ENCODE measurements at regions not wholly inside any gene's neighbourhood (a gene's known extent, or its start where the extent isn't known, plus 50 kb on each side); places are given as distances from the start of the nearest gene placed in this dataset.

GRCh38 chr5:113652161-113652560, 138.7 kb downstream of the YTHDC2 start:
- in situ Hi-C loops (cut with HindIII; ENCODE audit: low pct_unique_long_range_greater_than_20kb, low sequenced_read_pairs) = no loop called here
- no peak for TF ChIP-seq JUND (IDR thresholded peaks at IDR 0.05; ENCODE audit: low read depth)
- DNase-seq (ENCODE audit: low read depth in 1 of 2, low spot score in 1 of 2) = no peak

DNA sequence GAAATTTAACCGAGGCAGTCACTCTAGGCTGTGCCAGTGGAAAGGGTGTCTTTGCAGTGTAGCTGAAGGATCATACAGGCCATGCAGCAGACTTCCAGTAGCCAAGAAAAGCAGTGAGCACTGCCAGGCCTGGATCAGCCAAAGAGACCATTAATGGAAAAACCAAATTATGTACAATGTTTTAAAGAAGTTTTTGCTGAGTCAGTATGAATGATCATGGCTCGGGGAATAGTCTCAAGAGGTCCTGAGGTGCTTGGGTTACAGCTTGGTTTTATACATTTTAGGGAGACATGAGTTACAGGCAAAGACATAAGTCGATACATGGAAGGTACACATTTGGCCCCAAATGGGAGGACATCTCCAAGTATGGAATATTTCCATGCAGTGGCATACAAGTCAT, 141.3 kb downstream of the YTHDC2 start:
- DNase-seq (ENCODE audit: low read depth in 1 of 2, low spot score in 1 of 2) = no peak
- in situ Hi-C loops (cut with HindIII; ENCODE audit: low pct_unique_long_range_greater_than_20kb, low sequenced_read_pairs) = no loop called here
- TF ChIP-seq JUND (IDR thresholded peaks at IDR 0.05; ENCODE audit: low read depth) = no peak

GRCh38 chr5:113660206-113660605, 146.7 kb downstream of the YTHDC2 start:
- in situ Hi-C loops (cut with HindIII; ENCODE audit: low pct_unique_long_range_greater_than_20kb, low sequenced_read_pairs) = no loop called here
- no peak for DNase-seq (ENCODE audit: low read depth in 1 of 2, low spot score in 1 of 2)
- TF ChIP-seq JUND (IDR thresholded peaks at IDR 0.05; ENCODE audit: low read depth) = no peak

GRCh38 chr5:113660706-113661250, 147.3 kb downstream of the YTHDC2 start:
- DNase-seq (ENCODE audit: low read depth in 1 of 2, low spot score in 1 of 2) = no peak
- in situ Hi-C loops (cut with HindIII; ENCODE audit: low pct_unique_long_range_greater_than_20kb, low sequenced_read_pairs) = no loop called here

DNA sequence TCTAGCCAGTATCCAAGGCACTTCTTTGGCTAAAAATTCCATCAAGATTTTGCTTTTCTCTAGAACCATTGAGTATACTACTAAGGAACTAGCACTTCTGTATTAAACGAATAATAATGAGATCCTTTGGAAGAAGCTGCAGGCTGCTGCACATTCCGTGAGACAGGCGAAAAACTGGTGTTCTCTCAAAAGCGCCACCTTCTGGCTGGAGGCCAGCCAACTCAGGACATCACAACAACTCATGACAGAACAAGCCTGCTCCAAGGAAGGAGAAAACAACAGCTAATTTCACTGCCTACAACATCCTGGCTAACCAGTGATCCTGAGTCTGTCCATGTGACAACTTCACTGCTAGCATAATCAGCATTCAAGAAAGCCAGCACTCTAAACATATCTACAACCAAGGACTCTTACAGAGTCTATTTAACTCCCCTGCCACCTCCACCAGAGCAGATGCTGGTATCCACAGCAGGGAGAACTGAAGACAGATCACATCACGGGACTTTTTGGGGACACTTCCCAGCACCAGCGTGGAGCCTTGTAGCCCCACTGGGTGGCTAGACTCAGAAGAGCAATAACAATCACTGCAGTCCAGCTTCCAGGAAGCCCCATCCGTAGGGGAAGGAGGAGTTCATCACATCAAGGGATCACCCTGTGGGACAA, 150.5 kb downstream of the YTHDC2 start:
- peak; percentile 15 to 79 for DNase-seq (ENCODE audit: low read depth in 1 of 2, low spot score in 1 of 2)
- TF ChIP-seq JUND (IDR thresholded peaks at IDR 0.05; ENCODE audit: low read depth) = no peak
- in situ Hi-C loops (cut with HindIII; ENCODE audit: low pct_unique_long_range_greater_than_20kb, low sequenced_read_pairs) = no loop called here

More at GRCh38 chr5:113660706-113661250, 147.3 kb downstream of the YTHDC2 start:
- no peak for TF ChIP-seq JUND (IDR thresholded peaks at IDR 0.05; ENCODE audit: low read depth)

GRCh38 chr5:113673041-113673440, 159.5 kb downstream of the YTHDC2 start:
- DNase-seq (ENCODE audit: low read depth in 1 of 2, low spot score in 1 of 2) = no peak
- in situ Hi-C loops (cut with HindIII; ENCODE audit: low pct_unique_long_range_greater_than_20kb, low sequenced_read_pairs) = no loop called here
- TF ChIP-seq JUND (IDR thresholded peaks at IDR 0.05; ENCODE audit: low read depth) = no peak

- in situ Hi-C loops (cut with HindIII; ENCODE audit: low pct_unique_long_range_greater_than_20kb, low sequenced_read_pairs) = no loop called here
- no peak for DNase-seq (ENCODE audit: low read depth in 1 of 2, low spot score in 1 of 2)
- no peak for TF ChIP-seq JUND (IDR thresholded peaks at IDR 0.05; ENCODE audit: low read depth)
These were observed 161.7 kb downstream of the YTHDC2 start for GRCh38 chr5:113675166-113675565.

DNA sequence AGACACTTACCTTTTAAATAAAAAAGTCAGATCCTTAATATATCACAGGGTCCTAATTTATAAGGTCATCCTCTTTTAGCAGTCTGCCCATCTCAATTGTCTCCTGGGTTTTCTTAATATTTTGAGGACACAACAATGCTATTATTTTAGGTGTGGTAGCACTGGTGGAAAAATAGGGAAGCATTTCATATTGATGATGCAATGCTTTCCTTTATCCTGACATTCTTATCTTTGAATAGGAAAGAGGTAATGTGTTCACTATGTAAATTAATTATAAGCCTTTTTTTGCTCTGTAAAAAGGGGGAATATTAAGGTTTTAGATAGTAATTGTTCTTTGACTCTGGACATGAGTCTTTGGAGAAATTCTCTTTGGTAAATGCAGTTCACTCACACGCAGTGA, 164.7 kb downstream of the YTHDC2 start:
- in situ Hi-C loops (cut with HindIII; ENCODE audit: low pct_unique_long_range_greater_than_20kb, low sequenced_read_pairs) = no loop called here
- no peak for TF ChIP-seq JUND (IDR thresholded peaks at IDR 0.05; ENCODE audit: low read depth)
- no peak for DNase-seq (ENCODE audit: low read depth in 1 of 2, low spot score in 1 of 2)

GRCh38 chr5:113678924-113679575, 165.6 kb downstream of the YTHDC2 start:
- peak; percentile 30 to 65 for DNase-seq (ENCODE audit: low read depth in 1 of 2, low spot score in 1 of 2)
- in situ Hi-C loops (cut with HindIII; ENCODE audit: low pct_unique_long_range_greater_than_20kb, low sequenced_read_pairs) = no loop called here
- TF ChIP-seq JUND (IDR thresholded peaks at IDR 0.05; ENCODE audit: low read depth) = no peak

DNA sequence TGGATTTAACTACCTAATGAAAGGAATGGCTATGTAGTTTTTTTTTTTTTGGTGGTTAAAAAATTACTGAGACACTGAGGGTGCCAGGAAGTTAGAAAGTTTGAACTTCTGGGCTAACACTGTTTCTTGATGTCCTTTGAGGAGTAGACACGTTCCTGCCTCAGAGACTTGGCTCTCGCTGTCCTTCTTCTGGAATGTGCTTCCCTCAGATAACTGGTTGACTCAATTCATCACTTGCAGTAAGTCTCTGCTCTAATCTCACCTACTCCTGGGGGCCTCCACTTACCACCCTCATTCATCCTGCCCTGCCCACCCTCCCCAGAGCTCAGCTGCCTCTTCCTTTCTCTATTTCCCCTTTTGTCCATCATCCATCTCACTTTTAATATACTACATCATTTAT, 167.0 kb downstream of the YTHDC2 start:
- DNase-seq (ENCODE audit: low read depth in 1 of 2, low spot score in 1 of 2) = no peak
- TF ChIP-seq JUND (IDR thresholded peaks at IDR 0.05; ENCODE audit: low read depth) = no peak
- in situ Hi-C loops (cut with HindIII; ENCODE audit: low pct_unique_long_range_greater_than_20kb, low sequenced_read_pairs) = no loop called here

DNA sequence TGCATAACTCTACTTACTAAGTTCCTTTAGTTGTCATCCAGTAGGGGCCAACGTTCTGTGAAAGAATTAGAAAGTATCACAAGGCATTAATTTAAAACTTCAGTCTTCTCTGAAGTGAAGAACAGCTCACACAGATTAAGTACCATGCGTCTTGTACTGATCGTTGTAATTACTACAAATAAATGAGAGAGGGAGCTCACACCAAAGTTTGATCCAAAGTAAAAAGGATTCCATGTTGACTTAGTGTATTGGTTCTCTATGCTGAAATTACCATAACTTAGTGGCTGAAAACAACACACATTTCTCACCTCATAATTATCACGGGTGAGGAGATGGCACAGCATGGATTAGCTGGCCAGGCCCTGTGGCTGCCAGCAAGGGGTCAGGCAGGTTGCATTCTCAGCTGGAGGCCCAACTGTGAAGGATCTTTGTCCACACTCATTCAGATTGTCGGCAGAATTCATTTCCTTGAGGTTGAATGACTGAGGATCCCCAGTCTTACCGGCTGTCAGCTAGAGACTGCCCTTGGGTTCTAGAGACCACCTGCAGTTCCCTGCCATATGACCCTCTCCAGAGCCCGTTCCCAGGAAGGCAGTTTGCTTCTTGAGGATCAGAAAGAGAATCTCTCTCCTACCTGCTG, 169.1 kb downstream of the YTHDC2 start:
- DNase-seq (ENCODE audit: low read depth in 1 of 2, low spot score in 1 of 2) = peak in 1 of 2 experiments; percentile 56

DNA sequence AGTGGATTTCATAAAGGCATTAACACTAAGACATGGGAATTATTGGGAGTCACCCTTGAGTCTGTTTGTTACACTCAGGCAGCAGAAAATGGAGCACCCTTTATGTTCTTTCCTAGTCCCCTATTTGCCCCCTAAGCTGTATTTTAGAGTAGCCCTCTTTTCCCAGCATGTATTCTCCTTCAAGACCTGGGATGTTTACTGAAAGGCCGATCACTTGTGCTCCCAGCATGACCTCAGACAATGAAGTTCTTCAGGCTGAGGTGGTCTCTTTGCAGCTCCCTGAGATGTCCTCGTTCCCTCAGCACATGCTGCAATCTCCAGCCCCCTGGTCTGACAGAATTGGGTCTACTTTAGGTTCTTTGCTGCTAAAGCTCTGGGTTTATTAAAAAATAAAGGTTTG, 169.7 kb downstream of the YTHDC2 start:
- no peak for DNase-seq (ENCODE audit: low read depth in 1 of 2, low spot score in 1 of 2)
- no peak for TF ChIP-seq JUND (IDR thresholded peaks at IDR 0.05; ENCODE audit: low read depth)
- in situ Hi-C loops (cut with HindIII; ENCODE audit: low pct_unique_long_range_greater_than_20kb, low sequenced_read_pairs) = no loop called here

More for the DNA sequence above, 169.1 kb downstream of the YTHDC2 start:
- TF ChIP-seq JUND (IDR thresholded peaks at IDR 0.05; ENCODE audit: low read depth) = no peak
- in situ Hi-C loops (cut with HindIII; ENCODE audit: low pct_unique_long_range_greater_than_20kb, low sequenced_read_pairs) = no loop called here

- no peak for DNase-seq (ENCODE audit: low read depth in 1 of 2, low spot score in 1 of 2)
- no peak for TF ChIP-seq JUND (IDR thresholded peaks at IDR 0.05; ENCODE audit: low read depth)
- in situ Hi-C loops (cut with HindIII; ENCODE audit: low pct_unique_long_range_greater_than_20kb, low sequenced_read_pairs) = no loop called here
These were observed 173.1 kb downstream of the YTHDC2 start for GRCh38 chr5:113686599-113686998.

Data from T47D (cell line).